GM12873 (cell line): ENCODE measurements at regions not wholly inside any gene's neighbourhood (a gene's known extent, or its start where the extent isn't known, plus 50 kb on each side); places are given as distances from the start of the nearest gene placed in this dataset.

Experiments
- CTCF ChIP-seq: IDR thresholded peaks from 2 replicates; pipeline ENCODE4 v1.5.1; 2012; ENCODE audit warnings: low read depth, mild to moderate bottlenecking, moderate library complexity, low read length, control low read depth; ENCODE audit not compliant: insufficient read depth; ENCODE audit errors: missing control alignments

- no peak for TF ChIP-seq CTCF
These were observed 329.0 kb downstream of the IGSF11 start for GRCh38 chr3:118705487-118706219.

- no peak for TF ChIP-seq CTCF
These were observed 326.7 kb downstream of the IGSF11 start for GRCh38 chr3:118707991-118708390.

GRCh38 chr3:118710532-118710931 is 324.1 kb downstream of the IGSF11 start:
- no peak for TF ChIP-seq CTCF

DNA sequence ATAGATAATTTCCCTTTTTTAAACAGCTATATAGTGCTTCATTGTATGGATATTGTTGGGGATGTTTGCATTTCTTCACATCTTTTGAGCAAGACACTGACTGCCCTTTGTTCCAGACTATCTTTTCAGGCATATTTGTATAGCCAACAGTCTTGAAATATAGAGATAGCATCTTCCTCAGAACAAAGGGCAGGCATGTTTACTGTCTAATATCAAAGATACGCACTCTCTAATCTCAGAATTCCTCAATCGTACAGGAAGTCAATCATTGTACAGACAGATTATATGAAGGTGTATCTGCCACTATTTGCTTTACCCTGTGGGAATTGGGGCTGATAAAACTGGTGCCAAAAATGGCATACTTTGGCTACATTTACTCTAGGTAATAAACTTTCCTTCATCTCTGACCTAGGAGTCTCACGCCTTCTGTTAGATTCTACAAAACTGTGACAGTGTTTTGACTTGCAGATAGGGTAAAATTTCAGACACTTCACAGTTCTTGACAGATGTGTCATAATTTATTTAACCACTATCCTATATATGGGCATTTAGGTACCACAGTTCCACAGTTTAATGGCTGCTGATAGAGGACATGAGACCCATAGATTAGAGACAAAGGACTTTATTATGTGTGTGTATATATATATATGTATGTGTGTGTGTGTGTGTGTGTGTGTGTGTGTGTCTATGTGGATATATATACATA is 321.0 kb downstream of the IGSF11 start:
- TF ChIP-seq CTCF = no peak

DNA sequence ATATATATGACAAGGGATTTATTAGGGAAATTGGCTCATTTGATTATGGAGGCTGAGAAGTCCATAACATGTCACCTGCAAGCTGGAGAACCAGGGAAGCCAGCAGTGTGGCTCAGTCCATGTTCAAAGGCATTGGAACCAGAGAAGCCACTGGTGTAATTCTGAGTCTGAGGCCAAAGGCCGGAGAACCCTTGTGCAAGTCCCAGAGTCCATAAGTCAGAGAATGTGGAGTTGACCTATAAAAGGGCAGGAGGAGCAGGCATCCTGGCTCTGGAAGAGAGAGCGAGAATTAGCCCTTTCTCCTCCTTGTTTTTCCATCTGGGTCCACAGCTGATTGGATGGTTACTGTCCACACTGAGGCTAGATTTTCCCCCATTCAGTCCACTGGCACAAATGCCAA is 319.8 kb downstream of the IGSF11 start:
- TF ChIP-seq CTCF = no peak

DNA sequence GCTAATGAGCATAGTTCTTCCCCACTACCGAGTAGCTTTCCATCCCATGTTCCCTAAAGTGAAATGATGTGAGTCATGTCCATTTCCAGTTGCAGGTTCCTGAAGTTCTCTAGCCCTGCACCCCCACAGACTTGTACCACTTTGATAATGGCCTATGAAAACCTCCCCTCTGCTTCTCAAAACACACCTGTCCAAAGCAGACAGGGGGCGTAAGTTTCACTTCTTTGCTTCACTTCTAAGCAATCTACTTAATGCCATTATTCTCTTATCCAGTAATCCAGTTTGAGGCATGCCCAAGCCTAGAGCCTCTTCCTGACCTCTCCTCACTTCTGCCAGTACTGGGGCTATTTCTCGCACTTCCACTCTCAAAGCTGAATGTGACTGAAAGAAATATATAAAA is 305.1 kb downstream of the IGSF11 start:
- TF ChIP-seq CTCF = no peak

DNA sequence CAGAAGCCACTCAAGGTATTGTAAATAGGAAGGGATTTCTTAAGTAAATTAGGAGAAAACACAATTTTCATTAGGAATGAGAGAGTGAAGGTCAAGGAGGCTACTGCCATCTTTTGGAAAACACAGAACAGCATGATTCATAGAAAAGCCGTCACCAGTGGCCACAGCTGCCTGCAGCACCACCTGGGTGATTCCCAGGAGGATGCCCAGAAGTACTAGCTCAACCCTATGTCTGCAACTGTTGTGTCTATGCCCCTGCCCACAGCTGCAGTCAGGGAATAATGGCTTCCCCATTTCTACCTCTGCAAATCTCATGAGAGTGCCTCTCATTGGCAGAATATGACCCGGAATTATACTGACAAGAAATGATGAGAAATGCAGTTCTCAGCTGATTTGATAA is 300.0 kb downstream of the IGSF11 start:
- no peak for TF ChIP-seq CTCF
